HEK293 (cell line): ENCODE measurements at regions not wholly inside any gene's neighbourhood (a gene's known extent, or its start where the extent isn't known, plus 50 kb on each side); places are given as distances from the start of the nearest gene placed in this dataset.

Experiments used
- YY2 ChIP-seq: fragments of 450-650 bp; formaldehyde crosslinking; IDR thresholded peaks from 2 replicates; pipeline ENCODE4 v1.5.1; 2016; ENCODE audit warnings: missing biosample characterization, missing genetic modification characterization
- ZNF549 ChIP-seq: fragments of 450-650 bp; IDR thresholded peaks from 2 replicates; pipeline ENCODE4 v1.5.1; 2018; ENCODE audit warnings: missing biosample characterization, missing genetic modification characterization, mild to moderate bottlenecking, inconsistent platforms, moderate library complexity

- TF ChIP-seq YY2 (tag by site-specific recombination) (no peak), ZNF549 (tag by site-specific recombination) (no peak)
Measured at GRCh38 chr4:107319386-107319785, 283.3 kb upstream of the DKK2 start.
